Lower lobe of right lung (tissue), 2 donors: ENCODE measurements at regions not wholly inside any gene's neighbourhood (a gene's known extent, or its start where the extent isn't known, plus 50 kb on each side); places are given as distances from the start of the nearest gene placed in this dataset.

Experiments
- ATAC-seq, 2 donors: fragments of 200-7000 bp; cut with Tn5 transposase; one replicate each; pipeline ENCODE4 v1.9.1; 2020 to 2022; ENCODE audit warnings: mild to moderate bottlenecking in 2 of 2, moderate library complexity in 2 of 2
- DNase-seq: peaks from one replicate; pipeline ENCODE4 v3.0.0-alpha.2; 2020
- H3K27ac ChIP-seq: fragments of 200-600 bp; one replicate; pipeline ENCODE4 v1.8.0; 2022
- H3K27me3 ChIP-seq: fragments of 200-600 bp; one replicate; pipeline ENCODE4 v1.8.0; 2022; ENCODE audit warnings: low read depth
- H3K36me3 ChIP-seq: fragments of 200-600 bp; one replicate; pipeline ENCODE4 v1.8.0; 2022; ENCODE audit warnings: mild to moderate bottlenecking
- H3K4me1 ChIP-seq: fragments of 200-600 bp; one replicate; pipeline ENCODE4 v1.8.0; 2022
- H3K4me3 ChIP-seq: fragments of 200-600 bp; one replicate; pipeline ENCODE4 v1.8.0; 2022; ENCODE audit warnings: mild to moderate bottlenecking
- H3K9me3 ChIP-seq: fragments of 200-600 bp; one replicate; pipeline ENCODE4 v1.8.0; 2022
- intact Hi-C: fragments of 100-400 bp; cut with DNase I; formaldehyde crosslinking; loops from one replicate; pipeline ENCODE4 v1.11.0; 2022
- TF ChIP-seq, protein P1 (sequence below): fragments of 200-600 bp; IDR thresholded peaks from one replicate; pipeline ENCODE4 v1.8.0; 2022; ENCODE audit warnings: antibody characterized with exemption, mild to moderate bottlenecking
- donor health status: DM: no; HTN: yes; CAD: no; lungs with severe emphysema.

- Histone ChIP-seq H3K27ac (no peak overlapping the region), H3K36me3 (no peaks in the 10 kb centered on the region), H3K27me3 (no peaks in the 10 kb centered on the region), H3K4me1 (no peaks in the 10 kb centered on the region), H3K4me3 (no peak overlapping the region), H3K9me3 (no peaks in the 10 kb centered on the region)
- DNase-seq (no peak), ATAC-seq (no peak)
- intact Hi-C loops, result no loop called here
- TF ChIP-seq, protein P1, sequence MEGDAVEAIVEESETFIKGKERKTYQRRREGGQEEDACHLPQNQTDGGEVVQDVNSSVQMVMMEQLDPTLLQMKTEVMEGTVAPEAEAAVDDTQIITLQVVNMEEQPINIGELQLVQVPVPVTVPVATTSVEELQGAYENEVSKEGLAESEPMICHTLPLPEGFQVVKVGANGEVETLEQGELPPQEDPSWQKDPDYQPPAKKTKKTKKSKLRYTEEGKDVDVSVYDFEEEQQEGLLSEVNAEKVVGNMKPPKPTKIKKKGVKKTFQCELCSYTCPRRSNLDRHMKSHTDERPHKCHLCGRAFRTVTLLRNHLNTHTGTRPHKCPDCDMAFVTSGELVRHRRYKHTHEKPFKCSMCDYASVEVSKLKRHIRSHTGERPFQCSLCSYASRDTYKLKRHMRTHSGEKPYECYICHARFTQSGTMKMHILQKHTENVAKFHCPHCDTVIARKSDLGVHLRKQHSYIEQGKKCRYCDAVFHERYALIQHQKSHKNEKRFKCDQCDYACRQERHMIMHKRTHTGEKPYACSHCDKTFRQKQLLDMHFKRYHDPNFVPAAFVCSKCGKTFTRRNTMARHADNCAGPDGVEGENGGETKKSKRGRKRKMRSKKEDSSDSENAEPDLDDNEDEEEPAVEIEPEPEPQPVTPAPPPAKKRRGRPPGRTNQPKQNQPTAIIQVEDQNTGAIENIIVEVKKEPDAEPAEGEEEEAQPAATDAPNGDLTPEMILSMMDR, result no peak
Measured at GRCh38 chr7:46357290-46357689, 436.2 kb upstream of the IGFBP3 start.

DNA sequence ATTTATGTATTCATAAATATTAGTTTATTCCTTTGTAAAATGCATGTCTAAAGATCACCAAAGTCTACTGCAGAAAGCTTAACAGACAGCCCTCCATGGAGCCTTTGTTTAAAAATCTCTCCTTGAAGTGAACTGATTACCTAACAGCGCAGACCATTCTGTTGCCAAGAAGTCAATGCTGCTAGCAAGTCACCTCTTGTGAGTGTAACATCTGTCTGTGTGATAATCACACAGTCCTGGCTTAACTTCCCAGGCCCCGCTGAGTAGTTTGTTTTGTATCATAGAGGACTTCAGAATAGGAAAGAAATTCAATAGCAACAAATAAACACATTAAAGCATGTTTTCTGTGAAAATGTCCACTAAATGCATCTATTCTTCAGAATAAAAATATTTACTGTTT is 435.3 kb upstream of the IGFBP3 start:
- Histone ChIP-seq H3K4me3 (no peak overlapping the region), H3K36me3 (no peaks in the 10 kb centered on the region), H3K27me3 (no peaks in the 10 kb centered on the region), H3K9me3 (no peaks in the 10 kb centered on the region), H3K4me1 (no peaks in the 10 kb centered on the region), H3K27ac (no peak overlapping the region)
- ATAC-seq (no peak), DNase-seq (no peak)
- TF ChIP-seq, protein P1, result no peak
- intact Hi-C loops, result no loop called here

GRCh38 chr7:46355331-46355730 is 434.3 kb upstream of the IGFBP3 start:
- no peak for ATAC-seq
- no peaks in the 10 kb centered on the region for H3K9me3 ChIP-seq
- intact Hi-C loops, result no loop called here

DNA sequence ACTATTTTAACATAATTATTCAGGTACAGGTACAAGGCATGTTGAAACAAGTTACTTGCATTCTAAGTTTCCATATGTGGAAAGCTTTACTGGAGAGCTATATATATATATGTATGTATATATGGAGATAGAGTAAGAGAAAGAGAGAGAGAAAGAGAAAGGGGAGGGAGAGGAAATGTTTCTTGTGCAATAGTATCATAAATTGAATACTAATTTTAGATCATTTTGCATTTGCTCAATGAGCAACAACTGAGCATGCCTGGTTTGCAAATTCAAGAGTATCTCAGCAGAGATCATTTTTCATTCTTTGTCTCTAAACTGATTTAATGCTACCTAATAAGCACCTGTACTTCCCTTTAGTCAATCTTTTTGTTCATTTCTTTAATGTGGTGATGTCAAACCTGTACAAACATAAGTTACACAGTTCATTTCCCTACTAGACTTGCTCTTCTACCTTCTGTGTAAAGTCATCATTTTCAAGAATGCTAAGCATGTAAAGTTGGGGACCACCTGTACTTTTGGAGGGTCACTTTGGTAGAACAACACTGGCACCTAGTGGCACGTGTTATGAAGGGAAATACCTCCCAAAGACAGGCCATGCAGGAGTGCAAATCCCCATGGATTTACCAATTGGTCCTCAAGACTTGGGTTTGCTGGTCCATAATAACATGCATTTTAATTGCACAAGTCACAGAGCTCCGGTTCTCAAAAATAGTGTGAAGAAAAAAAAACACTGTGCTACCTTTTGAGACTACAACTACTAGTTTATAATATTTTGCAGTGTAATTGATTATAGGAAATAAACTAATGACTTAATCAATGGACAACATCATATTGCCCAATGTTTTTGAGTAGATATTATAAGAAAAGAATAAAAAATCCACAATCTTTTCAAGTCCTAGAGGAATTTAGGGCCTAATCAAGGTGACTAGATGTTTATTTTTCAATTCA is 431.2 kb upstream of the IGFBP3 start:
- H3K4me3 ChIP-seq, result no peak overlapping the region
- TF ChIP-seq, protein P1, result peak; percentile 57
- ATAC-seq (peak; percentile 49 to 57), DNase-seq (no peak)
- intact Hi-C loops, result no loop called here
- H3K27me3 ChIP-seq, result no peaks in the 10 kb centered on the region
- no peaks in the 10 kb centered on the region for H3K9me3 ChIP-seq
- H3K36me3 ChIP-seq, result no peaks in the 10 kb centered on the region
- H3K27ac ChIP-seq, result no peak overlapping the region
- no peaks in the 10 kb centered on the region for H3K4me1 ChIP-seq

More at GRCh38 chr7:46355331-46355730, 434.3 kb upstream of the IGFBP3 start:
- Histone ChIP-seq H3K4me1 (no peaks in the 10 kb centered on the region), H3K27ac (no peak overlapping the region), H3K36me3 (no peaks in the 10 kb centered on the region), H3K4me3 (no peak overlapping the region), H3K27me3 (no peaks in the 10 kb centered on the region)
- TF ChIP-seq, protein P1, result no peak
- no peak for DNase-seq

DNA sequence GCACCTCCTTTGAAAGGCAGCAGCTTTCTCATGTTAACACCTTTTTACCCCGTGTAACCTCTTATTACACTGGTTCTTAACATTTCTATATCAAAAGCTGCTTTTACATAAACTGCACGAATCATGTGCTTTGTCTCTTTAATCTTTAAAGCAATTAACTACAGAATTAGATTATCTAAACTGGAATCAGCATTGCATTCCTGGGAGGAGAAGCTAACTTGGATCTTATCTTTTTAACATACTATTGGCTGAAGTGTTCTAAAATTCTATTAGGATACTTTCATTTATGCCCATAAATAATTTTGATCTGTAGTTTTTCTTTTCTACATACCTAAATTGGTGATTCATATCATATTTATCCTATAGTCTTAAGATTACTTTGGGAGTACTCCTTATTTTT is 428.4 kb upstream of the IGFBP3 start:
- intact Hi-C loops, result no loop called here
- Histone ChIP-seq H3K4me3 (no peak overlapping the region), H3K27me3 (no peaks in the 10 kb centered on the region), H3K4me1 (no peaks in the 10 kb centered on the region), H3K27ac (no peak overlapping the region), H3K9me3 (no peaks in the 10 kb centered on the region), H3K36me3 (no peaks in the 10 kb centered on the region)
- TF ChIP-seq, protein P1, result no peak
- DNase-seq, result no peak
- ATAC-seq, result no peak
